ENCODE measurements at regions not wholly inside any gene's neighbourhood (a gene's known extent, or its start where the extent isn't known, plus 50 kb on each side); places are given as distances from the start of the nearest gene placed in this dataset.

GRCh38 chr7:12062062-12062461 lies 149.0 kb upstream of the TMEM106B start:
- TF ChIP-seq CTCF (IDR thresholded peaks at IDR 0.05; ENCODE audit: insufficient read depth, low read length) (no peak), POLR2AphosphoS5 (IDR thresholded peaks at IDR 0.05; ENCODE audit: low read depth) (no peak)
